Lower leg skin (tissue), 3 donors: ENCODE measurements at regions not wholly inside any gene's neighbourhood (a gene's known extent, or its start where the extent isn't known, plus 50 kb on each side); places are given as distances from the start of the nearest gene placed in this dataset.

Experiments used
- POLR2A ChIP-seq, 2 donors: fragments of 450-650 bp; IDR thresholded peaks; one replicate each; pipeline ENCODE4 v1.6.1; 2016 to 2017; ENCODE audit warnings: antibody characterized with exemption in 2 of 2, mild to moderate bottlenecking in 1 of 2, moderate library complexity in 1 of 2
- TF ChIP-seq, protein P1 (sequence below), 3 donors: fragments of 450-650 bp; IDR thresholded peaks; one replicate each; pipeline ENCODE4 v1.5.1; 2016; ENCODE audit warnings: antibody characterized with exemption in 3 of 3, mild to moderate bottlenecking in 3 of 3, moderate library complexity in 2 of 3

DNA sequence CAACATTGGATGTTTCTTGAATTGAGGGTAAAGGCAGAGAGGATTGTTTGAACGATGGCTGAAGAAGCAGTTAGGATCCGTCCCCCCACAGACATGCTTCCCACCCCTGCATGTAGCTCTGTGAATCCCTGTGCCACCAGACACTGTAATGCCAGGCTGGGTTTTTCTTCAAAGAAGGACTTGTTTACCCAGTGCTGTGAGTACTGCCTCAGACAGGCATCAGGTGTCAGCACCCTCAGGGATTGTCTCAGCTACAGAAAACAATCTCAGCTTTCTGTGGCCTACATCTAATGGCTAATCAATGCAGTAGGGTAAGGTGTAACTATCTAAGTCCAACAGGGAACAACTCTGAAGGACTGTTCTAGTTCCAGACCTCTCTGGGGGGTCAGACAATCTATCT lies 853.0 kb upstream of the EPHA7 start:
- no peak for TF ChIP-seq POLR2A (IDR thresholded peaks at IDR 0.05)
- TF ChIP-seq, protein P1, sequence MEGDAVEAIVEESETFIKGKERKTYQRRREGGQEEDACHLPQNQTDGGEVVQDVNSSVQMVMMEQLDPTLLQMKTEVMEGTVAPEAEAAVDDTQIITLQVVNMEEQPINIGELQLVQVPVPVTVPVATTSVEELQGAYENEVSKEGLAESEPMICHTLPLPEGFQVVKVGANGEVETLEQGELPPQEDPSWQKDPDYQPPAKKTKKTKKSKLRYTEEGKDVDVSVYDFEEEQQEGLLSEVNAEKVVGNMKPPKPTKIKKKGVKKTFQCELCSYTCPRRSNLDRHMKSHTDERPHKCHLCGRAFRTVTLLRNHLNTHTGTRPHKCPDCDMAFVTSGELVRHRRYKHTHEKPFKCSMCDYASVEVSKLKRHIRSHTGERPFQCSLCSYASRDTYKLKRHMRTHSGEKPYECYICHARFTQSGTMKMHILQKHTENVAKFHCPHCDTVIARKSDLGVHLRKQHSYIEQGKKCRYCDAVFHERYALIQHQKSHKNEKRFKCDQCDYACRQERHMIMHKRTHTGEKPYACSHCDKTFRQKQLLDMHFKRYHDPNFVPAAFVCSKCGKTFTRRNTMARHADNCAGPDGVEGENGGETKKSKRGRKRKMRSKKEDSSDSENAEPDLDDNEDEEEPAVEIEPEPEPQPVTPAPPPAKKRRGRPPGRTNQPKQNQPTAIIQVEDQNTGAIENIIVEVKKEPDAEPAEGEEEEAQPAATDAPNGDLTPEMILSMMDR (IDR thresholded peaks at IDR 0.05), result no peak
